ENCODE measurements at regions not wholly inside any gene's neighbourhood (a gene's known extent, or its start where the extent isn't known, plus 50 kb on each side); places are given as distances from the start of the nearest gene placed in this dataset.
"Not testable (repeated sequence)": the region's sequence is repeated elsewhere in the genome, so short reads cannot be mapped to it uniquely, and the experiment has no call there.

GRCh38 chr6:51154925-51155324, 336.3 kb downstream of the TFAP2B start:
- not testable (repeated sequence) for TF ChIP-seq POLR2AphosphoS5, CTCF, POLR2A, EP300 (IDR thresholded peaks at IDR 0.05)

Data from suprapubic skin (tissue), 4 donors.